T-helper 17 cell (primary cell): ENCODE measurements at regions not wholly inside any gene's neighbourhood (a gene's known extent, or its start where the extent isn't known, plus 50 kb on each side); places are given as distances from the start of the nearest gene placed in this dataset.
"Not testable (repeated sequence)": the region's sequence is repeated elsewhere in the genome, so short reads cannot be mapped to it uniquely, and the experiment has no call there.

ENCODE experiments used
- ATAC-seq: fragments of 150-1000 bp; cut with Tn5 transposase; 2 replicates; pipeline ENCODE4 v1.10.0; 2021; ENCODE audit warnings: mild to moderate bottlenecking, moderate library complexity
- DNase-seq, 3 donors: peaks; one replicate each; pipeline versions ENCODE4 v3.0.0 to v3.0.0-alpha.2; 2020 to 2021
- H3K9me3 ChIP-seq: one replicate; pipeline ENCODE4 v1.7.0; 2013; ENCODE audit warnings: low read length, mild to moderate bottlenecking; ENCODE audit not compliant: control insufficient read depth, poor library complexity, severe bottlenecking
- H3K27ac Mint-ChIP-seq: one replicate; pipeline ENCODE4 v1.8.0; 2022; ENCODE audit warnings: mild to moderate bottlenecking, moderate library complexity, mixed read lengths
- H3K27me3 Mint-ChIP-seq: one replicate; pipeline ENCODE4 v1.8.0; 2022; ENCODE audit warnings: mixed read lengths
- H3K36me3 Mint-ChIP-seq: one replicate; pipeline ENCODE4 v1.8.0; 2022; ENCODE audit warnings: low read depth, mixed read lengths
- H3K4me1 Mint-ChIP-seq: one replicate; pipeline ENCODE4 v1.8.0; 2022; ENCODE audit warnings: mild to moderate bottlenecking, mixed read lengths
- H3K4me3 Mint-ChIP-seq: one replicate; pipeline ENCODE4 v1.8.0; 2022; ENCODE audit warnings: mild to moderate bottlenecking, moderate library complexity, mixed read lengths

DNA sequence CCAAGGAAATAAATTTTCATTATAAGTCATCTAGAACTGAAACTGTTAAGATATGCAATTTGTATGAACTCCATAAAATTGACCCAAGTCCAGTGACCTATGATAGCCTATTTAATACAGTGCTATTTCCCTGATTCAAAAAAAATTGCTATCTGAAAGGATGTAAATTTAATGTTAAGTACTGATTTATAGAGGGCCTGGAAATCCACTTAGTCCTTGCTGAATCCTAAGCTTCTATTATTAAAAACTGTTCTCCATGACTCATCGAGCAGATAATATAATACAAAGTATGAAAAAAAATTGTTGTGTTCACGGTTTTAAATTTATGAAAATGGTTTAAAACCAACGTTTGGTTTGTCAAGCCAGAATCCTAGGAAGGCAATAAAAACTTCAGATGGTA lies 704.8 kb upstream of the AADAT start:
- DNase-seq (no peak), ATAC-seq (no peak)
- Mint-ChIP-seq H3K4me1 (no peaks in the 10 kb centered on the region), H3K27ac (no peak overlapping the region), H3K36me3 (no peaks in the 10 kb centered on the region), H3K4me3 (no peak overlapping the region), H3K27me3 (no peaks in the 10 kb centered on the region)
- H3K9me3 ChIP-seq, result no peaks in the 10 kb centered on the region

DNA sequence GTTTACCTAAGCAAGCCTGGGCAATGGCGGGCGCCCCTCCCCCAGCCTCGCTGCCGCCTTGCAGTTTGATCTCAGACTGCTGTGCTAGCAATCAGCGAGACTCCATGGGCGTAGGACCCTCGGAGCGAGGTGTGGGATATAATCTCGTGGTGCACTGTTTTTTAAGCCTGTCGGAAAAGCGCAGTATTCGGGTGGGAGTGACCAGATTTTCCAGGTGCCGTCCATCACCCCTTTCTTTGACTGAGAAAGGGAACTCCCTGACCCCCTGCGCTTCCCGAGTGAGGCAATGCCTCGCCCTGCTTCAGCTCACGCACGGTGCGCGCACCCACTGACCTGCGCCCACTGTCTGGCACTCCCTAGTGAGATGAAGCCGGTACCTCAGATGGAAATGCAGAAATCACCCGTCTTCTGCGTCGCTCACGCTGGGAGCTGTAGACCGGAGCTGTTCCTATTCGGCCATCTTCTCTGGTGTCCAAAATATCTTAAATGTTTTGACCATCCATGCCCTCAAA lies 698.8 kb upstream of the AADAT start:
- not testable (repeated sequence) for H3K4me3 Mint-ChIP-seq, H3K9me3 ChIP-seq, H3K36me3 Mint-ChIP-seq, ATAC-seq, DNase-seq, H3K4me1 Mint-ChIP-seq, H3K27me3 Mint-ChIP-seq, H3K27ac Mint-ChIP-seq

DNA sequence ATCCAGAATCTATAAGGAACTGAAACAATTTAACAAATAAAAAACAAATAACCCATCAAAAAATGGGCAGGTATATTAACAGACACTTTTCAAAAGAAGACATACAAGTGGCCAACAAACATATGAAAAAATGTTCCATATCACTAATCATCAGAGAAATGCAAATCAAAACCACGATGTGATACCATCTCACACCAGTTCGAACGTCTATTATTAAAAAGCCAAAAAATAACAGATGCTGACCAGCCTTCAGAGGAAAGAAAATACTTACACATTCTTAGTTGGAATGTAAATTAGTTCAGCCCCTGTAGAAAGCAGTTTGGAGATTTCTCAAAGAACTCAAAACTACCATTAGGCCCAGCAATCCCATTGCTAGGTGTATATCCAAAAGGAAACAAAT lies 687.9 kb upstream of the AADAT start:
- no peaks in the 10 kb centered on the region for H3K9me3 ChIP-seq
- H3K27me3 Mint-ChIP-seq, result no peaks in the 10 kb centered on the region
- ATAC-seq (no peak), DNase-seq (no peak)
- H3K36me3 Mint-ChIP-seq, result no peaks in the 10 kb centered on the region
- H3K4me1 Mint-ChIP-seq, result no peaks in the 10 kb centered on the region
- H3K27ac Mint-ChIP-seq, result no peak overlapping the region
- no peak overlapping the region for H3K4me3 Mint-ChIP-seq

DNA sequence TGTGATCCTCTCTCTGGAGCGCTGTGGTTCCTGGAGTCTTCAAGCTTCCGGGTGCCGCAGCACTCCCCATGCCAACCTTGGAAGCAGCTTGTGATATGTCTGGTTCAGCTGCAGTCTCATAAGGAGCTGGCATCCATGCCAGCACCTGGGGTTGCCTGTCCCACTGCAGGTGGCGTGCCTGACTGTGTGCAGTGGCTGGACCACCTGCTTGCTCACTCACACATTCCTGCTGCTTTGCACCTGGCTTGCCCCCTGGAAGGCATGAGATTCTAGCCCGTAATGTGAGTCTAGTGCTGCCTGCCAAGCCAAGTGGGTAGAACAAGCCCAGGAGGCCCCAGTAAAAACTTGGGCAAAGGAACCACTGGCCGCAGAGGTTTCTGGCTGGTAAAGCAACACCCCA lies 687.2 kb upstream of the AADAT start:
- Mint-ChIP-seq H3K27me3 (no peaks in the 10 kb centered on the region), H3K4me3 (no peak overlapping the region), H3K4me1 (no peaks in the 10 kb centered on the region), H3K36me3 (no peaks in the 10 kb centered on the region), H3K27ac (no peak overlapping the region)
- ATAC-seq, result no peak
- no peaks in the 10 kb centered on the region for H3K9me3 ChIP-seq
- DNase-seq, result no peak

DNA sequence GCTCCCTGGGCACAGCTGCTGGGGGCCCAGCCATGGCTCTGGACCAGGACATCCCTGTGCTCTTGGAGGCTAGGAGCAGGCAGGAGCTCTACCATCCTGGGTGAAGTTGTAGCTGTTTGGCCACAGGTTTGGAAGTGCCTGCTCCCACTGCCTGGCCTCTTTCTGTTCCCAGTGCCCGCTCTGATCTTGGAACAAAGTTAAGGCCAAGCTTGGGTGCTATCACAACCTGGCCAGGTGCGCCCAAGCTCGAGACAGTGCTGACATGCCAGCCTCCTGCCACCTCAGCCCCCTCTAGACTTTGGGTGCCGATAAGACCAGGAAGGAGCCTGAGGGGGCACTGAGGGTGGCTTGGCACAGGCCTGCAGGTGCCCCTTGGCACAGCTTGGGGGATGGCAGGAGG lies 686.1 kb upstream of the AADAT start:
- Mint-ChIP-seq H3K27me3 (no peaks in the 10 kb centered on the region), H3K4me3 (no peak overlapping the region), H3K4me1 (no peaks in the 10 kb centered on the region), H3K27ac (no peak overlapping the region), H3K36me3 (no peaks in the 10 kb centered on the region)
- no peaks in the 10 kb centered on the region for H3K9me3 ChIP-seq
- DNase-seq (no peak), ATAC-seq (no peak)

DNA sequence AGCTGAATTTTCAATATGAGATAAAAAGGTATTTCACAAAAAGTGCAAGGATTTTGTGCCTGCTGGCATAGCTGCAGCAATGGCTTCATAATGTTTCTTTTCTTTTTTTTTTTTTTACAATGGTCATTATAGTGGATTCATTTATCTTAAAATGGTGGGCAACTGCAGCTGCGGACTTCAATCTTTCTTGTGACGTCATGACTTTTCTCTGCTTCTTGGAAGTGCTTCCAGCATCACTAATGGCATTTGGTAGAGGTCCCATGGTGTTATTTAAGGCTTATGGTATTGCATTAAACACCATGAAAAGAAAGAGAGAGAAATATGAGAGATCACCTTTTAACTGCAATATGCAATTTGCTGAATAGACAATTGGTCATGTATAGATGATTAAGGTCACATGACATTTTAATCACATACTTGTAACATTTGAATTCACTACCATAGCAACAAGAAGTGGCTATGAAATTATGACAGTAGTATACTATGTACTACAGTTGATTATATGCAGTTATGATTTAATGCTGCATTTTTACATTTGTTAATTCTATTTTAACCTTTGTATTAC lies 684.0 kb upstream of the AADAT start:
- ATAC-seq (no peak), DNase-seq (no peak)
- H3K9me3 ChIP-seq, result no peaks in the 10 kb centered on the region
- Mint-ChIP-seq H3K27ac (no peak overlapping the region), H3K36me3 (no peaks in the 10 kb centered on the region), H3K4me3 (no peak overlapping the region), H3K27me3 (no peaks in the 10 kb centered on the region), H3K4me1 (no peaks in the 10 kb centered on the region)

DNA sequence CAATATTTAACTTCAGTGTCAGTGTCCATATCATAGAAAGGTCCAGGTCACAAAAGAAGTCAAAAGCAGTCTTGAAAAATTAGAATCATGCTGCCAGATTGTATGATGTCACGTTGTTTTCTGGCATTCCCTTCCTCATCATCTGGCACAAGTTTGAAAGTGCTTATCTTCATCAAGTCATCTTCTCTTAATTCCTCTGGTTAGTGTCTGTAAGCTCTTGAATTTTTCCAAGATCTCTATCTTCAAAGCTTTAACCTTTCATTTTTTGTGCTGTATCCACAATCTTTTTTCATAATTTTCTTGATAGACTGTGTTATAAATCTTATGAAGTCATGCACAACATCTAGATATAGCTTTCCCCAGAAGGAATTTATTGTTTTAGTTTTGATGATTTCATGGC lies 682.7 kb upstream of the AADAT start:
- Mint-ChIP-seq H3K4me3 (no peak overlapping the region), H3K4me1 (no peaks in the 10 kb centered on the region), H3K36me3 (no peaks in the 10 kb centered on the region), H3K27ac (no peak overlapping the region), H3K27me3 (no peaks in the 10 kb centered on the region)
- H3K9me3 ChIP-seq, result no peaks in the 10 kb centered on the region
- DNase-seq (no peak), ATAC-seq (no peak)

DNA sequence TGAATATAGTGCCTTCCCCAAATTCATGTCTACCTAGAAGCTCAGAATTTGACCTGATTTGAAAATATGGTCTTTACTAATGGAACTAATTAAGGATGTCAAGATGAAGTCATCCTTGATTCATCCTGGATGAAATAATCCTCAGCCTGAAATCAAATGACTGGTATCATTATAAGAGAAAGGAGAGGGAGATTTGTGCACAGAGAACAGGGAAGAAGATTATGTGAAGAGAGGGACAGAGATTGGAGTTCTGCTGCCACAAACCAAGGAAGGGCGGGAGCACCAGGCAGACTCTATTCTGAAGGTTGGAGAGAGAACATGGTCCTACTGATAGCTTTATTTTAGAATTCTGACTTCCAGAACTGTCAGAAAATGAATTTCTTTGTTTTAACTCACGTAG lies 680.9 kb upstream of the AADAT start:
- no peaks in the 10 kb centered on the region for H3K9me3 ChIP-seq
- Mint-ChIP-seq H3K4me3 (no peak overlapping the region), H3K36me3 (no peaks in the 10 kb centered on the region), H3K27ac (no peak overlapping the region), H3K27me3 (no peaks in the 10 kb centered on the region), H3K4me1 (no peaks in the 10 kb centered on the region)
- DNase-seq (no peak), ATAC-seq (no peak)

DNA sequence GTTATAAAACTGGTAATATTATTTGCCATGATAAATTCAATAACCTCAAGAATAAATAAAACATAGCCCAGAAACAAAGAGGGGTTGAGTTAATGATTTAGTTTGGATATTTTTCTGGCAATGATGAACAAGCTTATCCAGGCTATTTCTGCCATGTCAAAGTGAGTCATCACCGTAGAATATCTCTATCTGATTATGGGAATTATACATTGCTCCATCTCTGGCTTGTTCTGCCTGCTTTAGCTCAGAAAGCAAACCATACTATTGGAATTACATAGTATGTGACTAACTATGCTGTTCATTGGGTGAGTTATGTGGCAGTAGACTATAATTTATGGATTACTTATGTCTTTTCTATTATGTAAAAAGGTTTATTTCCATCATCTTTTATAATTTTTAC lies 680.1 kb upstream of the AADAT start:
- Mint-ChIP-seq H3K4me1 (no peaks in the 10 kb centered on the region), H3K27me3 (no peaks in the 10 kb centered on the region), H3K27ac (no peak overlapping the region), H3K36me3 (no peaks in the 10 kb centered on the region), H3K4me3 (no peak overlapping the region)
- H3K9me3 ChIP-seq, result no peaks in the 10 kb centered on the region
- ATAC-seq (no peak), DNase-seq (no peak)

DNA sequence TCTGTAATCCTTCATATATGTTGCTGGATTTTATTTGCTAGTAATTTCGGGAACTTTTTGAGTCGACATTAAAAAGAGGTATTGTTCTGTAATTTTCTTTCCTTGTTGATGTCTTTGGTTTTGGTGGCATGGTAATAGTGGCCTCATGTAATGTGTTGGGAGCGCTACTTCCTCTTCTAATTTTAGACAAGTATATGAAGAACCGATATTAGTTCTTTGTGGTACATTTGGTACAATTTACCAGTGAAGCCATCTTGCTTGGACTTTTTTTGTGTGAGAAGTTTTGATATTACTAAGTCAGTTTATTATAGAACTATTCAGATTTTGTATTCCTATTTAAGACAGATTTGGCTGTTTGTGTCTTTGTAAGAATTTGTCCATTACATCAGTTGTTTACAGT lies 669.2 kb upstream of the AADAT start:
- Mint-ChIP-seq H3K4me1 (no peaks in the 10 kb centered on the region), H3K4me3 (no peak overlapping the region), H3K36me3 (no peaks in the 10 kb centered on the region), H3K27me3 (no peaks in the 10 kb centered on the region), H3K27ac (no peak overlapping the region)
- DNase-seq, result no peak
- no peak for ATAC-seq
- H3K9me3 ChIP-seq, result no peaks in the 10 kb centered on the region

DNA sequence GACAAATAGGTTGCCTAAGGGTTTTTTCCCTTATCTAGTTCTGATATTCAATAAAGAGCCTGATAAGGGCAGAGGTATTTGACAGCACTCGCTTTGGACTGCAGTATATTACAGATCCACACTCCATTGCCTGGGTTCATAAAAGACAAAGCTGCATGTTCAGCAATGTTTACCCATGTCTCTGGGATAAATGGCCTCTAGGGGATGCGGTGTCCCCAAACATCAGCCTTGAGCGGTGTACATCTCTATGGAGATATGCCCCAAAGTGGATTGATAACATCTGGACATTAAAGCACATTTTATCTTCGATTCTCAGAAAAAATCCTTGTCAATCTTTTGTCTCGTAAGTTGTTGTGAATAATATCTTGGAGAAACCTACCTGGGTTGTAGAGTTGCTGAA lies 660.8 kb upstream of the AADAT start:
- no peaks in the 10 kb centered on the region for H3K4me1 Mint-ChIP-seq
- no peak overlapping the region for H3K4me3 Mint-ChIP-seq
- ATAC-seq (no peak), DNase-seq (no peak)
- H3K27ac Mint-ChIP-seq, result no peak overlapping the region
- no peaks in the 10 kb centered on the region for H3K27me3 Mint-ChIP-seq
- H3K36me3 Mint-ChIP-seq, result no peaks in the 10 kb centered on the region
- H3K9me3 ChIP-seq, result no peaks in the 10 kb centered on the region

DNA sequence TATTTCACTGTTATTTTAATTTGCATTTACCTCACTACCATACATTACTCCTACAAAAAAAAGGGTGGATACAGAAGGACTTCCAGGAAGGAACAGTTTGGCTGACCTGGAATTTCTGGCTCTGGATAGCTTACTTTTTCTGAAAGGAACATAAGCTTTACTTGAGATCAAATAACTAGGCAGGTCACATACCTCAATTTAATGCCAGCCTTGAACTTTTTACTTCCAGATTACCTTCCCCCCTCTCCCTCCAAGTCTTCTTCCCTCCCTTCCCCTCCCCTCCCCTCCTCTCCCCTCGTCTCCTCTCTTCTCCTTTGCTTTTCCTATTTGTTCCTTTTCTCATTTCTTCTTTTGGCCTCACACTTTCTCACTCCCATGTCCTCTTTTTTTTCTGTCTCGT lies 659.2 kb upstream of the AADAT start:
- Mint-ChIP-seq H3K27ac (no peak overlapping the region), H3K4me3 (no peak overlapping the region), H3K4me1 (no peaks in the 10 kb centered on the region), H3K27me3 (no peaks in the 10 kb centered on the region), H3K36me3 (no peaks in the 10 kb centered on the region)
- DNase-seq (no peak), ATAC-seq (no peak)
- no peaks in the 10 kb centered on the region for H3K9me3 ChIP-seq

DNA sequence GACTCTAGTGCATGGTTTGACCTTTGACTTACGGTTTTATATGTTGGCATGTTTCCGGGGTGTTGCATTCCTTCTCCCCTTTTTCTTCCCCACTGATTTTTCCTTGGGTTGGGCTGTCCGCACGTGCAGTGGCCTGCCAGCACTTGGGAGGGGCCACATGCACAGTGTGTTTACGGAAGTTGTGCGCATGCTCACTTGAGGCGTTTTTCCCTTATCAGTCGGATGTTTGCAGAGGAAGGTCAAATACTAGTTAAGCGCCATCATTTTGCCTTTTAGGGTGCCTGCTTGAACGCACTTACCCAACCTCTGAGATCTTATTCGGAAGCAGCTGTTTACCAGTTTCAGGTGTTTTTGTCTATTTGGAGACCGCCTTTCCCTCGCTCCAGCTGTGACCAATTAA lies 653.9 kb upstream of the AADAT start:
- no peak for ATAC-seq

DNA sequence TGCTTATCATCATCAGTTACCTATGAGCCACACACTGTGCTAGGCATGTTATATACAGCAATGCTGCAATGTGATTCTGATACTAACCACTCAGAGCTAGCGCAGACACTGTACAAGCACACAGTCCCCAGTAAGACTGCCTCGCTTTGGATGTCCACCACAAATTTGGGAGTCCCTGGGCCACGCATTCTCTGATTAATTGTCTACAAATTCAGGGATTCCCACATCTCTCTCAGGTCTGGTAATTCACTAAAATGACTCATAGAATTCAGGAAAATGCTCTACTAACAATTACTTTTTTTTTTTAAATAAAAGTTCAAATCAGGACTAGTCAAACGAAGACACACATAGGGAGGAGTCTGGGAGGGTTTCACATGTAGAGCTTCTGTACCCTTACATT lies 652.1 kb upstream of the AADAT start:
- Mint-ChIP-seq H3K36me3 (no peaks in the 10 kb centered on the region), H3K4me1 (no peaks in the 10 kb centered on the region), H3K27me3 (no peaks in the 10 kb centered on the region), H3K4me3 (no peak overlapping the region), H3K27ac (no peak overlapping the region)
- H3K9me3 ChIP-seq, result no peaks in the 10 kb centered on the region
- DNase-seq (no peak), ATAC-seq (no peak)

More for the DNA sequence above, 653.9 kb upstream of the AADAT start:
- Mint-ChIP-seq H3K4me1 (no peaks in the 10 kb centered on the region), H3K36me3 (no peaks in the 10 kb centered on the region), H3K27me3 (no peaks in the 10 kb centered on the region), H3K4me3 (no peak overlapping the region), H3K27ac (no peak overlapping the region)
- H3K9me3 ChIP-seq, result no peaks in the 10 kb centered on the region
- no peak for DNase-seq
